ENCODE measurements at regions not wholly inside any gene's neighbourhood (a gene's known extent, or its start where the extent isn't known, plus 50 kb on each side); places are given as distances from the start of the nearest gene placed in this dataset.
A peak's percentile ranks its signal among the peaks of the same experiment; 100 is the strongest.

- TF ChIP-seq CTCF (IDR thresholded peaks at IDR 0.05) (no peak), POLR2A (IDR thresholded peaks at IDR 0.05) (no peak)
- Histone ChIP-seq H3K27me3 (no peaks in the 10 kb centered on the region), H3K9me3 (replicated peaks in 1 of 3) (no peaks in the 10 kb centered on the region), H3K36me3 (replicated peaks in 1 of 2) (no peaks in the 10 kb centered on the region), H3K4me1 (replicated peaks in 1 of 2) (no peaks in the 10 kb centered on the region), H3K4me3 (no peak overlapping the region), H3K27ac (no peak overlapping the region)
- WGBS, 4 donors = 32 to 67% (median 43%) methylated on average over 3 to 4 of the region's 4 CpGs
- intact Hi-C loops (cut with DNase I) = no loop called here
- no peak for DNase-seq
These were observed 786.2 kb downstream of the UQCRFS1 start for GRCh38 chr19:28426730-28427225.

- H3K27ac ChIP-seq = peak overlapping the region in 1 of 5 donors; percentile 40
- no peaks in the 10 kb centered on the region for H3K27me3 ChIP-seq
- H3K4me3 ChIP-seq = no peak overlapping the region
- no peak for DNase-seq
- H3K4me1 ChIP-seq (replicated peaks in 1 of 2) = no peaks in the 10 kb centered on the region
- no peaks in the 10 kb centered on the region for H3K36me3 ChIP-seq (replicated peaks in 1 of 2)
- H3K9me3 ChIP-seq (replicated peaks in 1 of 3) = no peaks in the 10 kb centered on the region
- intact Hi-C loops (cut with DNase I) = no loop called here
- 28 to 35% (median 30%) methylated on average over 7 of the region's 7 CpGs for WGBS, 4 donors
- no peak for TF ChIP-seq POLR2A (IDR thresholded peaks at IDR 0.05)
- no peak for TF ChIP-seq CTCF (IDR thresholded peaks at IDR 0.05)
These were observed 786.7 kb downstream of the UQCRFS1 start for GRCh38 chr19:28426110-28426729.

- H3K27me3 ChIP-seq = no peaks in the 10 kb centered on the region
- TF ChIP-seq CTCF (IDR thresholded peaks at IDR 0.05) (no peak), POLR2A (IDR thresholded peaks at IDR 0.05) (no peak)
- no peaks in the 10 kb centered on the region for H3K36me3 ChIP-seq (replicated peaks in 1 of 2)
These were observed 787.7 kb downstream of the UQCRFS1 start for GRCh38 chr19:28425046-28425931.

GRCh38 chr19:28424662-28425045 is 788.3 kb downstream of the UQCRFS1 start:
- intact Hi-C loops (cut with DNase I) = no loop called here
- no peak overlapping the region for H3K4me3 ChIP-seq
- no peak for DNase-seq
- H3K27me3 ChIP-seq = no peaks in the 10 kb centered on the region
- H3K27ac ChIP-seq = no peak overlapping the region
- TF ChIP-seq CTCF (IDR thresholded peaks at IDR 0.05) (no peak), POLR2A (IDR thresholded peaks at IDR 0.05) (no peak)
- H3K36me3 ChIP-seq (replicated peaks in 1 of 2) = no peaks in the 10 kb centered on the region
- 21 to 33% (median 25%) methylated on average over 4 of the region's 4 CpGs for WGBS, 4 donors
- no peaks in the 10 kb centered on the region for H3K4me1 ChIP-seq (replicated peaks in 1 of 2)
- no peaks in the 10 kb centered on the region for H3K9me3 ChIP-seq (replicated peaks in 1 of 3)

More at GRCh38 chr19:28425046-28425931, 787.7 kb downstream of the UQCRFS1 start:
- 21 to 27% (median 25%) methylated on average over 13 of the region's 13 CpGs for WGBS, 4 donors
- no peak overlapping the region for H3K4me3 ChIP-seq
- no peaks in the 10 kb centered on the region for H3K9me3 ChIP-seq (replicated peaks in 1 of 3)
- DNase-seq = no peak
- no peaks in the 10 kb centered on the region for H3K4me1 ChIP-seq (replicated peaks in 1 of 2)
- H3K27ac ChIP-seq = peak overlapping the region in 1 of 5 donors; percentile 40
- intact Hi-C loops (cut with DNase I) = no loop called here
